GM19438 (cell line): ENCODE measurements at regions not wholly inside any gene's neighbourhood (a gene's known extent, or its start where the extent isn't known, plus 50 kb on each side); places are given as distances from the start of the nearest gene placed in this dataset.
"Not testable (repeated sequence)": the region's sequence is repeated elsewhere in the genome, so short reads cannot be mapped to it uniquely, and the experiment has no call there.

Source experiments
- ATAC-seq: cut with Tn5 transposase; IDR thresholded peaks from one replicate; pipeline ENCODE4 v1.9.1; 2021; ENCODE audit warnings: low read depth; ENCODE audit not compliant: unreplicated experiment

- ATAC-seq, result not testable (repeated sequence)
These were observed 1065.1 kb downstream of the RPIA start for GRCh38 chr2:89756616-89757015.

- not testable (repeated sequence) for ATAC-seq
These were observed 1067.0 kb downstream of the RPIA start for GRCh38 chr2:89758332-89759026.

- not testable (repeated sequence) for ATAC-seq
These were observed 1069.3 kb downstream of the RPIA start for GRCh38 chr2:89760762-89761161.

DNA sequence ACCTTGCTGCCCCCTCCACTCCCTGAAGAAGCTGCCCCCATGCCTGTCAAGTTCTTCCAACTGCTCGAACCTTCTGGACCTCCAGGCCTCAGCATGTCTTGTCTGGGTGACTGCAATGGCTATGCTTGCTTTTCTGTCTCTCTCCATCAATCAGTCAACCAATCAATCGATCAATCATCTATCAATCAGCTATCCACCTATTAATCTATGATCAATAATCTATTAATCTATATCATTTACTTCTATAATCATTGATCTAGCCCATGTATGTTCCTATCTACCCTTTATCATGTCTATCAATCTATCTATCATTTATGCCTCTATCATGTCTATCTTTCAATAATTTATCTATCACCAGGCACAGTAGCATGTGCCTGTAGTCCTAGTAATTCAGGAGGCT, 1069.7 kb downstream of the RPIA start:
- not testable (repeated sequence) for ATAC-seq

- ATAC-seq, result not testable (repeated sequence)
These were observed 1070.4 kb downstream of the RPIA start for GRCh38 chr2:89761863-89762262.

- ATAC-seq, result not testable (repeated sequence)
These were observed 1071.2 kb downstream of the RPIA start for GRCh38 chr2:89762461-89763253.

DNA sequence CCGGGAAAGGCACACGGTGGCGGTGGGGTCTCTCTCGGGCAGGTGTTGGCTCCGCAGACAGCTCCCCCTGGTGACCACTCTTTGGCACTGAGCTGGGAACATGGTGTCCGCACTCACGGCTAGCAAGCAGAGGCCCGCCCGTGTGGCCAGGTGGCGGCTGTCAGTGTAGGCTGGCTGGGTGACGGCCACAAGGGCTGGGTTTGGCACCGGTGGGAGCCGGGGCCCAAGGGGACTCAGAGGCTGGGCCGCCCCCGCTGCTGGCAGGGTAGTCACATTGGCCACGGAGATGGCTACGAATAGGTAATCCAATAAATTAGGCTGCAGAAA, 1071.7 kb downstream of the RPIA start:
- ATAC-seq, result no peak

GRCh38 chr2:89763581-89764485, 1072.4 kb downstream of the RPIA start:
- no peak for ATAC-seq

GRCh38 chr2:89764571-89765360, 1073.3 kb downstream of the RPIA start:
- not testable (repeated sequence) for ATAC-seq

DNA sequence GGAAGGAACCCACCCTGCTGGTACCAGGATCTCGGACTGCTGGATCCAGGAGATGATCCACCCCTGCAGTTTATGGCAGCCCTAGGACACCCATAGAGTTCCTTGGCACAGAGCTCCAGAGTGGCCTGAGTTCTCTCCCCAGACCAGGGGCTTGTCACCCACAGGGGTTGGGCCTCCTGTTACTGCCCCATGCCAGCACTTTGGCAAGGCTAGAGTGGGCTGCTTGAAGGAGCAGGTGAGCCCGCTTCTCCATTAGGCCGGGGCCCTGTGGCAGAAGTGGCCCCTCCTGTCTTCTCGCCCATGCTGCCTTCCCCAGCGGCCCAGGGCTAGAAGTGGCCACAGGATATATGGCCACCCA, 1073.9 kb downstream of the RPIA start:
- ATAC-seq, result not testable (repeated sequence)

GRCh38 chr2:89766141-89766990, 1074.9 kb downstream of the RPIA start:
- ATAC-seq, result not testable (repeated sequence)

DNA sequence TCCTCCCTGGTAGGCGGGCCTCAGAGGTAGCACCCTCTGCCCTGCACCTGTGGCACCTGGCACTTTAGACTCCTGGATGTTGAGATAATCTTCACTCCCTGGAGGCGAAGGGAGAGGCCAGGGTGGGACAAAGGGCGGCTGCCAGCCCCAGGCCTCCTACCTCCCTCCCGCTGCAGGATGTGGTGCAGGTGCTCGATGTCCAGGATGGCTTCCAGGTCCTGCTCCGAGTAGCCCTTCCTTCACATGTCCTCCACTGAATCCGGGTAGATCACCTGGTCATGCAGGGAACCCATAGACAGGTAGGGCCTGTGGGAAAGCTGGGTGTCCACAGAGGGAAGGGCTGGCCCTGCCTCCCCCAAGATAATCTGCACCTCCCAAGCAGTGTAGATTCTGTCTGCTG, 1075.6 kb downstream of the RPIA start:
- not testable (repeated sequence) for ATAC-seq

- no peak for ATAC-seq
These were observed 1076.3 kb downstream of the RPIA start for GRCh38 chr2:89767572-89768435.

- no peak for ATAC-seq
These were observed 1084.4 kb downstream of the RPIA start for GRCh38 chr2:89775885-89776284.

- no peak for ATAC-seq
These were observed 1088.8 kb downstream of the RPIA start for GRCh38 chr2:89780318-89780717.

DNA sequence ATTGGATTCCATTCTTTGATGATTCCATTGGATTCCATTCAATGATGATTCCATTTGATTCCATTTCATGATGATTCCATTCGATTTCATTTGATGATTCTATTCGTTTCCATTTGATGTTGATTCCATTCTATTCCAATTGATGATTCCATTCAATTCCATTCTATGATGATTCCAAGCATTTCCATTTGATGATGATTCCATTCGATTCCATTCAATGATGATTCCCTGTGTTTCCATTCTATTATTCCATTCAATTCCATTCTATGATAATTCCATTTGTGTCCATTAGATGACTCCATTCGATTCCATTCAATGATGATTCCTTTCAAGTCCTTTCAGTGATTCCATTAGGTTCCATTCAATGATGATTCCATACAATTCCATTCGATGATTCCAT, 1090.5 kb downstream of the RPIA start:
- ATAC-seq, result no peak

GRCh38 chr2:89784960-89785359, 1093.5 kb downstream of the RPIA start:
- ATAC-seq, result no peak

- ATAC-seq, result not testable (repeated sequence)
These were observed 1094.1 kb downstream of the RPIA start for GRCh38 chr2:89785528-89785927.
